NCI-H1105 treated with DMSO at 0.1 percent for 48 hours (cell line): ENCODE measurements at regions not wholly inside any gene's neighbourhood (a gene's known extent, or its start where the extent isn't known, plus 50 kb on each side); places are given as distances from the start of the nearest gene placed in this dataset.
"Not testable (repeated sequence)": the region's sequence is repeated elsewhere in the genome, so short reads cannot be mapped to it uniquely, and the experiment has no call there.

ENCODE experiments used
- DNase-seq: peaks from one replicate; lab custom pipeline; 2025; lab: John Stamatoyannopoulos, UW

DNA sequence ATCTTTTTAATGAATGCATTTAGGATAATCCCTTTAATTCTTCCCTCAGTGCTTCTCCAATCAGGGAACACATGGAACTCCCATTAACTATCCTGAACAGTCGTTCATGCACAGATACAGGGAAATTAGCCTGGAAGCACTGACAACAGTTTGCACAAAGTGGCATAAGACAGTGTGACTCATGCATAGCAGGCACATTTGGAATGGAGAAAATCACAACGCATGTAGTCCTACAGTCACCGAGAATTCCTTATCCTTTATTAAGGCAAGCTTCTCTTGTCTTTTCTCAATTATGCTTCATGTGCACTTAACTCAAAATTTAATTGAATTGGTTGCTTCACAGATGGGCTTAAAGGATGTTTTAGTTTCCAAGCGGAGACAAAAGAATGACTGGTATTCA lies 155.0 kb upstream of the CRBN start:
- no peak for DNase-seq

- no peak for DNase-seq
Measured at GRCh38 chr3:3333571-3333970, 154.1 kb upstream of the CRBN start.

- no peak for DNase-seq
Measured at GRCh38 chr3:3316521-3316920, 137.0 kb upstream of the CRBN start.

DNA sequence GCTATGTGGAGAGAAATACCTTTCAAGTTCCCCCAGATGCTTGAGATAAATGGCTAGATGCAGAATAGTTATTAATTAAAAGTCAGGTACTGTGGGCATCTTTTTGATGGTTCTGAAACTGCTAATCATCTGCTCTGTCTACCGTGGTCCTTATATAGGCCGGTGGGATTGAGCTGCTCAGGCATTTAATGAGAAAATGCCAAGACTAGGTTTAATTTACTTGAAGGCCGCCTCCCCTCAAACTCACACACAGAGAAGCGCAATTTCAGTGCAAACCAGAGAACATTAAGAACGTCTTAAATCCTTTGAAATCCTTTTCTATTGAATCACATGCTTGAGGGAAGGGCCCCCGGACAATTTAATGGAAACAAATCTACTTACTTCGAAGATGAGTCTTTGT lies 136.4 kb upstream of the CRBN start:
- DNase-seq: no peak

DNA sequence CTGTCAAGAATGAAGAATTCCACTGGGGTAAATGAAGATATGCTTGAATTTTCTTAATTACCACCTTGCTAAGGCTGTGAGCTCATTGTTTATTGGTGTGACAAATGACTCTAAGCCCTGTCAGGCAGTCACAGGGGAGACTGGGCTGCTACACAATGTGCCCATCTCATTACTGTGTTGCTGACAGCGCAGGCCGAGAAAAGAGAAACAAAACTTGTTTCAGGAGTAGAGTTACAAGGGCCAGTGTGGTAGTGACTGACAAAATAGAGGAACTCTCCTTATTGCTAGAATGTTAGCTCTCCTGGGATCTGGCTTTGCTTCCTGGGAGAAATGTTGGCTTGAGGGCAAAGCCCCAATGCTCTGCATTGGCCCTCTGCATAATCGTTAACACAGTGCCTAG lies 130.4 kb upstream of the CRBN start:
- DNase-seq: no peak

DNA sequence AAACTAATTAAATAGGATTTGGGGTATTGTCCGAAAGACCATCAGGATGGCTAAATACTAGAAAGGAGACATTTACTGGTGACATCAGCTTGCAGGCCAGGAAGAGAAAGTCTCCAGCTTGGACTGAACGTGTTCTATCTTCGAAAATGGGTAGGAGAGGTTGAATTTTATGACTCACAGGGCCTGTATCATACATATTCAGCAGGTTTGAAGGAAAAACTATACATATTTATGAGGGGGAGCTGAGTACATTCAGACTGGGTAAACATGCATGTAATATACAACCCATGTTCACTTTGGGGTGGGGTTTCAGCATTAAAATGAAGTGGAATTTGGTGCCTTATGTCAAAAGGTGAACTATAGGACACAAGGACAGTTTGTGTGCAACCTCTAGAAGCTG lies 129.3 kb upstream of the CRBN start:
- no peak for DNase-seq

DNA sequence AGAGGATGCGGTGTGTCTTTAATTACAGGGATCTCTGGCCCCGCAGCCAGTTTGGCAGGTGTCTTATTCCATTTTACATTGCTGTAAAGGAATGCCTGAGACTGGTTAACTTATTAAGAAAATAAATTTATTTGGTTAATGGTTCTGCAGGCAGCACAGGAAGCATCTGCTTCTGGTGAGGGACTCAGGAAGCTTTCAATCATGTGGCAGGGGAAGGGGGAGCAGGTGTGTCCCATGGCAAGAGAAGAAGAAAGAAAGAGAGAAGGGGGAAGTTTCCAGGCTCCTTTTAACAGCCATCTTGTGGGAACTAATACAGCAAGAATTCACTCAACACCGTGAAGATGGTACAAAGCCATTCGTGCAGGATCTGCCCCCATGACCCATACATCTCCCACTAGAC lies 128.0 kb upstream of the CRBN start:
- DNase-seq: no peak

- DNase-seq: peak; percentile 41
Measured at GRCh38 chr3:3305841-3306240, 126.3 kb upstream of the CRBN start.

- DNase-seq: no peak
Measured at GRCh38 chr3:3305084-3305483, 125.6 kb upstream of the CRBN start.

DNA sequence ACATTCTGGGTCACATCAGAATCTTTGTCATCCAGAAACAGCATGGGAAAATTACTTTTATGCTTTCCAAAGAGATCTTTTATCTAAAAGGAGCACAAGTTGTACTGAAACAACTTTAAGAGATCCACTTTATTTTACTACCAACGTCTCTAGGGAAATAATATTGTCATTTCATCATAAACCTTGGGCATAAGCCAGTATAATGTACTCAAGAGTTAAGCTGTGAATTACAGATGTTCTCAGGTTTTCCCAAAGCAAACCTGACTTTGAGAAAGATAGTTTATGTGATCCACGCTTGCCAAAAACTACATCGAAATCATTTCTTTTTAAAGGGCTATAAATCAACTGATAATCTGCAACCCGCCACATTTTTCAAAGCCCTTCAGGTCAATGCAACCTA lies 124.1 kb upstream of the CRBN start:
- DNase-seq: no peak

DNA sequence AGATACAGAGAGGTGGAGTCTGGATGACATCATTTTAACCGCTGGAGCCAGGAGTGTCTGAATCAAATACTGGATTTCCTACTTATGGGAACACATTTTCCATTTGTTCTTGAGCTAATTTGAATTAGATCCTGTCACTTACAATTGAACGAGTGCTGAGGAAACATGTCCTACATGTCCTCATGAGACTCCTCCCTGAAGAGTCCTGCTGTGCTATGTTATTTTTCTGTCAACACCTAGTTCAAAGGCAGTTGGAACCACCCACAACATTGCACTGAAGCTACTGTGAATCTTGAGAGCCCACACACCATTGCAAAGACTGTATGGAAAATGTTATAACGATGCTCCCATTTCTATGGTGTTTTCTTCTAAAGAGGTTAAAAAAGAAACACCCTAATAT lies 123.5 kb upstream of the CRBN start:
- no peak for DNase-seq

DNA sequence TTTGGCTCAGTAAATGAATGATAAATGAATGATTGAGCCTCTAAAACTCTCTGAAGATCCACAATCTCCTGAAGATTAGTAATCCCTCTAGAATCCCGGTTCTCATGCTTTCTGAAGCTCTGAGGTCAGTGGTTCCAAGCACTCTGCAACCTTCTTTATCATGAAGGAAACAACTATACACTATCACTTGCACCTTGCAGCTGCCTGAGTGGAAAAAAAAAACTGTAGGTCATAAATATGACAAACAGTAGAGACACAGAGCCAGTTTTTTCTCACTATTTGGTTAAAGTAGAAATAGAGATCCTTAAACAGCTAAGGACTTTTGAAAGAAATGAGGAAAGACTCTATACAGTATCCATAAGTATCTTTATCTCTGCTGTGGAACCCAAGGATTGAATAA lies 122.0 kb upstream of the CRBN start:
- no peak for DNase-seq

GRCh38 chr3:3296979-3297381 lies 117.5 kb upstream of the CRBN start:
- no peak for DNase-seq

DNA sequence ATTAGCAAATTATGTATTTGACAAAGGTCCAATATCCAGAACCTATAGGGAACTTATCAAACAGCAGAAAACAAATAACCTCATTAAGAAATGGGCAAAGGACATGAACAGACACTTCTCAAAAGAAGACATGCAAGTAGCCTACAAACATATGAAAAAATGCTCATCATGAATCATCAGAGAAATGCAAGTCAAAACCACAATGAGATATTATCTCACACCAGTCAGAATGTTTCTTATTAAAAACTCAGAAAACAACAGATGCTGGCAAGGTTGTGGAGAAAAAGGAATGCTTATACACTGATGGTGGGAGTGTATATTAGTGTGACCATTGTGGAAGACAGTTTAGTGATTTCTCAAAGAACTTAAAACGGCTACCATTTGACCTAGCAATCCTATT lies 116.1 kb upstream of the CRBN start:
- no peak for DNase-seq

DNA sequence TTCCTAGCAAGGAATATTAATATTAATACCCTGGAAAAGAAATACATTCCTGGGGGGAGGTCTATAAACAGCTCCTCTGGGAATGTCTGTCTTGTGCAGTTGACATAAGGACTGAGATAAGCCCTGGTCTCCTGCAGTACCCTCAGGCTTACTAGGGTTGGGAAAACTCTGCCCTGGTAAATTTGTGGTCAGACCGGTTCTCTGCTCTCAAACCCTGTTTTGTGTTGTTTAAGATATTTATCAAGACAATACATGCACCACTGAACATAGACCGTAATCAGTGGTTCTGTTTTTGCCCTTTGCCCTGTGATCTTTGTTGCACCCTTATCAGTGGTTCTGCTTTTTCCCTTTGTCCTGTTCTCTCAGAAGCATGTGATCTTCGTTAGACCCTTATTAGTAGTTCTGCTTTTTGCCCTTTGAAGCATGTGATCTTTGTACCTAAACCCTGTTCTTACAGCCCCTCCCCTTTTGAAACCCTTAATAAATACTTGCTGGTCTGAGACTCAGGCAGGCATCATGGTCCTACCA lies 112.3 kb upstream of the CRBN start:
- DNase-seq: not testable (repeated sequence)

GRCh38 chr3:3288255-3288654 lies 108.8 kb upstream of the CRBN start:
- DNase-seq: peak; percentile 9

- no peak for DNase-seq
Measured at GRCh38 chr3:3286014-3286413, 106.5 kb upstream of the CRBN start.

GRCh38 chr3:3281024-3281423 lies 101.5 kb upstream of the CRBN start:
- DNase-seq: no peak

DNA sequence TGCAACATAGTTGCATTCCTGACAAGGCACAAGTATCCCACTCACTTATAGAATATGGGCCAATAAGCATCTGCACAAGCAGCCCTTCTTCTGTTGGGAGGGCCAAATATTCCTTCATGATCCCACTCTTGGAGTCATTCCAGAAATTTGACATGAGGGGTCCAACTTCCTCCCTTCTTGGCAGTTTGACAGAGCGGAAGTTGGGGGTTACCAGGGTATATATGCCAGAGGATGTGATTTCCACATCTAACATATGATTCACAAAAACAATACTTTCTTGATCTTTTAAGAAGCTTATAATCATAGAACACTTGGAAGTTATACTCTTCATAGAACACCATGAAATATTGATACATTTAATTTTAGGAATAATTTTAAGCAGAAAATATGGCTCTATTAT lies 100.9 kb upstream of the CRBN start:
- no peak for DNase-seq

GRCh38 chr3:3278073-3278472 lies 98.6 kb upstream of the CRBN start:
- DNase-seq: no peak

DNA sequence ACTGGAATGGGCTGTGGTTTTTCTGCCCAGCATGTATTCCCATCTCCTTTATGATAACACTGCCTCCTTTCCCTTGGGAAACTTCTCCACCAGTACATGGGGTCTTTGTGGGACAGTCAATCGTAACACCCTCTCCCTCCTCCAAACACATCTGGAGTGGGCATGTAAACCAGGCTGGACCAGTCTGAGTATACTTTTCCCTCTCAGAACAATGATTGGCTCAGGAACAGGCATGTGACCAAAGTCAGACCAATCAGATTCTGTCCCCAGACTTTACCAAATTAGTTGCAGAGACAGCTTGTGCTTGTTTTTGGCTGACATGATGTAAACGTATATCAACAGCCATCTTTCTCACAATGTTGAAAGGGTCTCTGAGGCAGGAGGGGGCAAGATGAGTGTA lies 97.1 kb upstream of the CRBN start:
- DNase-seq: no peak

- no peak for DNase-seq
Measured at GRCh38 chr3:3264796-3265195, 85.3 kb upstream of the CRBN start.

DNA sequence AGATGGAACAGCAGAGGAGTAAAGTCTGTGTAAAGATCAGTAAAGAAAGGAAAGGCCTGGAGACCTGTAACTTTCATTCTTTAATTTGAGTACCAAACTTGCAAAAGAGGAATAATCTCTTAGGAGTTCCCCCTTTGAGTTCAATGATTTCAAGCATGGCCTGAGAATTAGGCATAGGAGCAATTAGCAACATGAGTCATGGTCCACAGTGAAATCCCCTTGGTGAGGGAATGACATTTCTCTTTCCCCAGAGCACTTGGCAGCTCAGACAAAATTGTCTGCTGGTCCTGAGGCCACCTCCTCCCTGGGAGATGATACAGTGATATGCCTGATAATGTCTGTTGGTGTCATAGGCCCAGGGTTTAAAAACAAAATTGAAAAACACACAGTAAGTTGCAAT lies 81.4 kb upstream of the CRBN start:
- DNase-seq: no peak

DNA sequence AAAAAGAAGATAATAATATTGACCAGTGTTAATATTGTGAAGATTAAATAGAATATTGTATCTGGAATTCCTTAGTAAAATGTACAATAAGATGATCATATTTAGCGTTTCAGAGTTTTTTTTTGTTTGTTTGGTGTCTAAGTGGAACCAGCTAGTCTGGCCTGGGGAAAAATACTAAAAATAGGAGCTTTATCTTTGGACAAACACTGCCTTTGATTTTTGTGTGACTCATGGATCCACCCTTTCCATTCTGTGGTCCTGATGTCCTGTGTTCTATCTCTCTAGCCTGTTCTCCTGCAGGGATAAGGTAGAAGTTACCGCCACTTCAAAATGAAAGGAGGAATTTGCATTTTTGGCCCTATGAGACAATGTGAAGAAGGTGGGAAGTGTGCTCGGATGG lies 79.7 kb upstream of the CRBN start:
- no peak for DNase-seq

GRCh38 chr3:3258281-3258680 lies 78.8 kb upstream of the CRBN start:
- DNase-seq: no peak
